HepG2 (cell line): ENCODE measurements at regions not wholly inside any gene's neighbourhood (a gene's known extent, or its start where the extent isn't known, plus 50 kb on each side); places are given as distances from the start of the nearest gene placed in this dataset.
"Not testable (repeated sequence)": the region's sequence is repeated elsewhere in the genome, so short reads cannot be mapped to it uniquely, and the experiment has no call there.

Experiments
- ATAC-seq: fragments of 200-7000 bp; cut with Tn5 transposase; 3 replicates; pipeline ENCODE4 v1.9.1; 2020; ENCODE audit warnings: mild to moderate bottlenecking, moderate library complexity
- BruUV-seq: library from RNA; stranded (reverse); fragments of 400-500 nt; replicated peaks from 2 replicates; lab custom pipeline; 2021; lab: Mats Ljungman, UMichigan
- CTCF ChIA-PET: fragments of 300-600 bp; formaldehyde crosslinking; extraction: SDS; loops from one replicate; lab custom pipeline; 2021; ENCODE audit warnings: low total read pairs, inconsistent platforms, low intra/inter-chr PET ratio; lab: Yijun Ruan, JAX
- POLR2A ChIA-PET: fragments of 350-600 bp; sonication (Branson Sonifier 250); formaldehyde crosslinking; loops from one replicate; lab custom pipeline; 2020; ENCODE audit warnings: antibody characterized with exemption, inconsistent platforms; lab: Yijun Ruan, JAX
- DNase-seq: peaks from one replicate; pipeline ENCODE4 v3.0.0-alpha.2; 2015; ENCODE audit warnings: low spot score
- FAIRE-seq: peaks from 3 replicates; lab custom pipeline; 2011; peaks lifted over from hg19 to GRCh38; lab: Jason Lieb, UNC
- H2AFZ ChIP-seq: one replicate; pipeline ENCODE4 v1.6.1; 2011; ENCODE audit warnings: low read length, inconsistent platforms
- H3K27ac ChIP-seq: fragments of 300-600 bp; 3 replicates; pipeline ENCODE4 v1.8.0; 2011; ENCODE audit warnings: mixed run types, mild to moderate bottlenecking, mixed read lengths, low read length, inconsistent platforms; ENCODE audit not compliant: insufficient read depth; ENCODE audit errors: extremely low read length
- H3K27me3 ChIP-seq, 2 experiments: fragments of 200-600 bp in 1 of 2; 2 replicates in 1 of 2; 3 replicates in 1 of 2; pipeline versions ENCODE4 v1.6.0 to v1.8.0; 2011; ENCODE audit warnings: low read length in 2 of 2, mild to moderate bottlenecking in 2 of 2, moderate library complexity in 2 of 2, inconsistent platforms in 1 of 2; ENCODE audit not compliant: insufficient read depth in 2 of 2, control insufficient read depth in 1 of 2
- H3K36me3 ChIP-seq, 2 experiments: fragments of 200-600 bp in 1 of 2; replicated peaks in 1 of 2; 2 replicates in 1 of 2; 3 replicates in 1 of 2; pipeline versions ENCODE4 v1.5.1 to v1.8.0; 2011; ENCODE audit warnings: low read length in 2 of 2, inconsistent platforms in 1 of 2; ENCODE audit not compliant: insufficient read depth in 2 of 2, control insufficient read depth in 1 of 2
- H3K4me1 ChIP-seq: 2 replicates; pipeline ENCODE4 v1.5.1; 2012; ENCODE audit warnings: low read length, inconsistent platforms; ENCODE audit not compliant: insufficient read depth
- H3K4me2 ChIP-seq: 2 replicates; pipeline ENCODE4 v1.6.0; 2011; ENCODE audit warnings: low read depth, low read length, inconsistent platforms
- H3K4me3 ChIP-seq, 3 experiments: fragments of 200-600 bp in 1 of 3; sonication (generic), shearing (Covaris generic) in 1 of 3; replicated peaks in 1 of 3; 2 replicates each; pipeline ENCODE4 v1.5.1; 2011 to 2016; ENCODE audit warnings: low read length in 3 of 3, inconsistent platforms in 2 of 3, low read depth in 2 of 3, mild to moderate bottlenecking in 2 of 3, control low read depth in 1 of 3, mixed read lengths in 1 of 3; ENCODE audit not compliant: insufficient read depth in 1 of 3
- H3K79me2 ChIP-seq: one replicate; pipeline ENCODE4 v1.6.1; 2011; ENCODE audit warnings: low read length, inconsistent platforms; ENCODE audit not compliant: insufficient read depth
- H3K9ac ChIP-seq: 2 replicates; pipeline ENCODE4 v1.6.0; 2011; ENCODE audit warnings: mild to moderate bottlenecking, low read depth, low read length, inconsistent platforms; ENCODE audit not compliant: insufficient read depth
- H3K9me3 ChIP-seq: 2 replicates; pipeline ENCODE4 v1.5.1; 2012; ENCODE audit warnings: mild to moderate bottlenecking, low read length
- H4K20me1 ChIP-seq: 2 replicates; pipeline ENCODE4 v1.6.0; 2011; ENCODE audit warnings: inconsistent platforms, mild to moderate bottlenecking, low read length, moderate library complexity; ENCODE audit not compliant: insufficient read depth
- FOXJ3 ChIP-seq: sonication (generic); formaldehyde crosslinking; IDR thresholded peaks from 2 replicates; pipeline ENCODE4 v1.4.0; 2020; ENCODE audit warnings: missing genetic modification reagents, mild to moderate bottlenecking, borderline replicate concordance
- MAFK ChIP-seq, 2 experiments: IDR thresholded peaks in 1 of 2; conservative IDR thresholded peaks in 1 of 2; 2 replicates each; pipeline ENCODE4 v1.6.1; 2011; ENCODE audit warnings: improper control_type of control experiment in 2 of 2, low read length in 2 of 2
- NFIC ChIP-seq: IDR thresholded peaks from 2 replicates; pipeline ENCODE4 v1.6.1; 2012; ENCODE audit warnings: mild to moderate bottlenecking, low read length, inconsistent platforms
- SMAD9 ChIP-seq: sonication (generic); formaldehyde crosslinking; IDR thresholded peaks from 2 replicates; pipeline ENCODE4 v1.5.1; 2020; ENCODE audit warnings: mild to moderate bottlenecking, missing genetic modification reagents
- YEATS2 ChIP-seq: sonication (generic); formaldehyde crosslinking; IDR thresholded peaks from 2 replicates; pipeline ENCODE4 v1.4.0; 2020; ENCODE audit warnings: missing genetic modification reagents, borderline replicate concordance
- WGBS: methylation state at CpG from one replicate; pipeline ENCODE4 v1.1.6; 2017; ENCODE audit warnings: low lambda C conversion rate; 5-methylcytosine and 5-hydroxymethylcytosine counted together
- in situ Hi-C: cut with HindIII; loops from 2 replicates; pipeline ENCODE4 v1.10.0; 2017; ENCODE audit warnings: low pct_unique_long_range_greater_than_20kb; ENCODE audit not compliant: extremely low pct_ligation_motif_present
- intact Hi-C: fragments of 100-400 bp; cut with micrococcal nuclease; formaldehyde crosslinking; loops from one replicate; pipeline ENCODE4 v1.10.0; 2022; ENCODE audit not compliant: unreplicated experiment

GRCh38 chr3:145027186-145027585 lies 1055.6 kb downstream of the DIPK2A start:
- ATAC-seq, H3K79me2 ChIP-seq, intact Hi-C loops, H4K20me1 ChIP-seq, CTCF ChIA-PET, in situ Hi-C loops, H3K36me3 ChIP-seq, FAIRE-seq, DNase-seq, H3K27me3 ChIP-seq, H3K4me1 ChIP-seq, H3K27ac ChIP-seq, H3K4me3 ChIP-seq, H2AFZ ChIP-seq, BruUV-seq, H3K4me2 ChIP-seq, POLR2A ChIA-PET, H3K9ac ChIP-seq: not testable (repeated sequence)
- 0% methylated on average over 3 of the region's 3 CpGs for WGBS
- H3K9me3 ChIP-seq, result peaks cover 39% of the 10 kb centered on the region

GRCh38 chr3:145032791-145033190 lies 1061.2 kb downstream of the DIPK2A start:
- Histone ChIP-seq H3K27ac (no peak overlapping the region), H3K4me2 (no peak overlapping the region), H3K27me3 (no peaks in the 10 kb centered on the region), H3K4me1 (no peaks in the 10 kb centered on the region), H3K79me2 (no peaks in the 10 kb centered on the region), H3K4me3 (no peak overlapping the region), H3K9me3 (peaks cover 38% of the 10 kb centered on the region), H3K36me3 (no peaks in the 10 kb centered on the region), H2AFZ (no peak overlapping the region), H3K9ac (no peak overlapping the region), H4K20me1 (no peaks in the 10 kb centered on the region)
- no peak for DNase-seq
- ATAC-seq, result no peak
- ChIA-PET POLR2A (no interaction called here), CTCF (no interaction called here)
- in situ Hi-C loops (no loop called here), intact Hi-C loops (no loop called here)
- no TSS peak for BruUV-seq
- no peak for FAIRE-seq
- TF ChIP-seq NFIC, result no peak
- no peak for TF ChIP-seq MAFK (conservative IDR thresholded peaks at IDR 0.05 in 1 of 2, IDR thresholded peaks at IDR 0.05 in 1 of 2; ENCODE audit: low read length in 2 of 2)
- 0% methylated on average over 1 of the region's 1 CpG for WGBS

- peaks cover 24% of the 10 kb centered on the region; the same call in 1 of the 2 replicates for H3K9me3 ChIP-seq
- ATAC-seq, result no peak
- no peak for TF ChIP-seq FOXJ3 (CRISPR knock-in tag)
- TF ChIP-seq YEATS2 (CRISPR knock-in tag), result no peak
- no peak for TF ChIP-seq SMAD9 (CRISPR knock-in tag)
- peak in 1 of 2 experiments; percentile 58; a peak in 2 of 4 replicates for TF ChIP-seq MAFK (conservative IDR thresholded peaks at IDR 0.05 in 1 of 2, IDR thresholded peaks at IDR 0.05 in 1 of 2; ENCODE audit: low read length in 2 of 2)
- TF ChIP-seq, all 625 proteins: peak for 1
- FAIRE-seq (no peak), DNase-seq (no peak)
- Histone ChIP-seq H3K79me2 (no peaks in the 10 kb centered on the region), H3K9ac (no peak overlapping the region), H3K27me3 (no peaks in the 10 kb centered on the region), H4K20me1 (no peaks in the 10 kb centered on the region), H2AFZ (no peak overlapping the region), H3K4me3 (no peak overlapping the region), H3K36me3 (no peaks in the 10 kb centered on the region), H3K27ac (no peak overlapping the region), H3K4me1 (no peaks in the 10 kb centered on the region), H3K4me2 (no peak overlapping the region)
- intact Hi-C loops (no loop called here), in situ Hi-C loops (no loop called here)
- BruUV-seq, result no TSS peak
- POLR2A ChIA-PET, result no interaction called here
- CTCF ChIA-PET, result no interaction called here
- 32% methylated on average over 1 of the region's 1 CpG for WGBS
These were observed 1064.1 kb downstream of the DIPK2A start for GRCh38 chr3:145035682-145036081.

GRCh38 chr3:145054055-145054454 lies 1082.4 kb downstream of the DIPK2A start:
- BruUV-seq, FAIRE-seq, in situ Hi-C loops, H4K20me1 ChIP-seq, H3K27ac ChIP-seq, H3K36me3 ChIP-seq, H3K4me2 ChIP-seq, H3K4me3 ChIP-seq, H3K9ac ChIP-seq, DNase-seq, H3K79me2 ChIP-seq, H3K4me1 ChIP-seq, POLR2A ChIA-PET, H2AFZ ChIP-seq, H3K27me3 ChIP-seq, intact Hi-C loops, ATAC-seq, CTCF ChIA-PET: not testable (repeated sequence)
- 43% methylated on average over 2 of the region's 2 CpGs for WGBS
- peaks cover 49% of the 10 kb centered on the region for H3K9me3 ChIP-seq
